Glutamatergic neuron (in vitro differentiated cells): ENCODE measurements at regions not wholly inside any gene's neighbourhood (a gene's known extent, or its start where the extent isn't known, plus 50 kb on each side); places are given as distances from the start of the nearest gene placed in this dataset.

Experiments used
- DNase-seq: peaks from one replicate; pipeline ENCODE4 v3.0.0; 2022
- H3K27ac Mint-ChIP-seq: one replicate; pipeline ENCODE4 v1.8.0; 2020; ENCODE audit warnings: mild to moderate bottlenecking, mixed read lengths, inconsistent platforms; ENCODE audit not compliant: unreplicated experiment
- H3K27me3 Mint-ChIP-seq: one replicate; pipeline ENCODE4 v1.8.0; 2020; ENCODE audit warnings: mild to moderate bottlenecking, moderate library complexity, mixed read lengths, inconsistent platforms; ENCODE audit not compliant: unreplicated experiment
- H3K36me3 Mint-ChIP-seq: one replicate; pipeline ENCODE4 v1.8.0; 2020; ENCODE audit warnings: mild to moderate bottlenecking, mixed read lengths, inconsistent platforms; ENCODE audit not compliant: unreplicated experiment
- H3K4me1 Mint-ChIP-seq: one replicate; pipeline ENCODE4 v1.8.0; 2020; ENCODE audit warnings: mild to moderate bottlenecking, low read depth, mixed read lengths, inconsistent platforms; ENCODE audit not compliant: unreplicated experiment
- H3K4me3 Mint-ChIP-seq: one replicate; pipeline ENCODE4 v1.8.0; 2020; ENCODE audit warnings: mild to moderate bottlenecking, mixed read lengths, inconsistent platforms; ENCODE audit not compliant: unreplicated experiment
- H3K9me3 Mint-ChIP-seq: one replicate; pipeline ENCODE4 v1.8.0; 2020; ENCODE audit warnings: mild to moderate bottlenecking, moderate library complexity, mixed read lengths, inconsistent platforms; ENCODE audit not compliant: unreplicated experiment
- CTCF ChIP-seq: fragments of 200-600 bp; sonication (generic); IDR thresholded peaks from one replicate; pipeline ENCODE4 v1.5.0; 2021; ENCODE audit not compliant: partially characterized antibody, unreplicated experiment

GRCh38 chr1:4273747-4274146 is 373.7 kb upstream of the C1orf174 start:
- peaks cover 8% of the 10 kb centered on the region for H3K27me3 Mint-ChIP-seq
- DNase-seq, result no peak
- H3K9me3 Mint-ChIP-seq, result peaks cover 21% of the 10 kb centered on the region
- H3K4me3 Mint-ChIP-seq, result no peak overlapping the region
- H3K27ac Mint-ChIP-seq, result no peak overlapping the region
- no peak for TF ChIP-seq CTCF
- H3K4me1 Mint-ChIP-seq, result no peaks in the 10 kb centered on the region
- H3K36me3 Mint-ChIP-seq, result peaks cover 4% of the 10 kb centered on the region

GRCh38 chr1:4275083-4275482 is 375.0 kb upstream of the C1orf174 start:
- H3K27ac Mint-ChIP-seq, result no peak overlapping the region
- TF ChIP-seq CTCF, result no peak
- H3K4me1 Mint-ChIP-seq, result no peaks in the 10 kb centered on the region
- no peak for DNase-seq
- H3K27me3 Mint-ChIP-seq, result peaks cover 8% of the 10 kb centered on the region
- peaks cover 18% of the 10 kb centered on the region for H3K9me3 Mint-ChIP-seq
- no peak overlapping the region for H3K4me3 Mint-ChIP-seq
- H3K36me3 Mint-ChIP-seq, result peaks cover 4% of the 10 kb centered on the region

GRCh38 chr1:4276238-4276637 is 376.2 kb upstream of the C1orf174 start:
- H3K4me1 Mint-ChIP-seq, result no peaks in the 10 kb centered on the region
- DNase-seq, result no peak
- H3K27ac Mint-ChIP-seq, result no peak overlapping the region
- TF ChIP-seq CTCF, result no peak
- H3K36me3 Mint-ChIP-seq, result peaks cover 4% of the 10 kb centered on the region
- no peak overlapping the region for H3K4me3 Mint-ChIP-seq
- peaks cover 21% of the 10 kb centered on the region for H3K9me3 Mint-ChIP-seq
- peaks cover 7% of the 10 kb centered on the region for H3K27me3 Mint-ChIP-seq

- DNase-seq, result no peak
- Mint-ChIP-seq H3K36me3 (peaks cover 2% of the 10 kb centered on the region), H3K27me3 (peaks cover 3% of the 10 kb centered on the region), H3K27ac (no peak overlapping the region), H3K4me3 (no peak overlapping the region), H3K9me3 (peaks cover 24% of the 10 kb centered on the region), H3K4me1 (no peaks in the 10 kb centered on the region)
- no peak for TF ChIP-seq CTCF
Measured at GRCh38 chr1:4277598-4277997, 376.8 kb upstream of the AJAP1 start.

- no peak for DNase-seq
- Mint-ChIP-seq H3K36me3 (no peaks in the 10 kb centered on the region), H3K4me1 (no peaks in the 10 kb centered on the region), H3K9me3 (peaks cover 24% of the 10 kb centered on the region), H3K27ac (no peak overlapping the region), H3K27me3 (peaks cover 2% of the 10 kb centered on the region), H3K4me3 (no peak overlapping the region)
- TF ChIP-seq CTCF, result no peak
Measured at GRCh38 chr1:4284976-4285375, 369.4 kb upstream of the AJAP1 start.
